Right cardiac atrium (tissue), 5 donors: ENCODE measurements at regions not wholly inside any gene's neighbourhood (a gene's known extent, or its start where the extent isn't known, plus 50 kb on each side); places are given as distances from the start of the nearest gene placed in this dataset.
"Not testable (repeated sequence)": the region's sequence is repeated elsewhere in the genome, so short reads cannot be mapped to it uniquely, and the experiment has no call there.

Source experiments
- ATAC-seq, 2 donors: fragments of 200-7000 bp; cut with Tn5 transposase; one replicate each; pipeline versions ENCODE4 v1.8.0 to v1.9.1; 2020; ENCODE audit warnings: moderate library complexity in 2 of 2, mild to moderate bottlenecking in 1 of 2
- DNase-seq, 3 donors: peaks; one replicate each; pipeline ENCODE4 v3.0.0-alpha.2; 2020
- H3K27ac ChIP-seq: one replicate; pipeline ENCODE4 v1.5.1; 2013; ENCODE audit warnings: mild to moderate bottlenecking, low read length, control low read depth, moderate library complexity
- H3K27me3 ChIP-seq: one replicate; pipeline ENCODE4 v1.6.1; 2013; ENCODE audit not compliant: control insufficient read depth, insufficient read depth
- H3K4me1 ChIP-seq: one replicate; pipeline ENCODE4 v1.6.1; 2013; ENCODE audit warnings: low read length; ENCODE audit not compliant: control insufficient read depth, insufficient read depth
- H3K4me3 ChIP-seq: one replicate; pipeline ENCODE4 v1.5.1; 2013; ENCODE audit warnings: low read length, control low read depth
- H3K9me3 ChIP-seq: one replicate; pipeline ENCODE4 v1.6.1; 2013; ENCODE audit warnings: low read length; ENCODE audit not compliant: control insufficient read depth
- WGBS: extraction: QIAGEN DNeasy Blood & Tissue Kit; methylation state at CpG from one replicate; pipeline ENCODE4 v1.1.7; 2013; 5-methylcytosine and 5-hydroxymethylcytosine counted together
- intact Hi-C, 4 donors: fragments of 100-400 bp; cut with DNase I; formaldehyde crosslinking; loops; one replicate each; pipeline versions ENCODE4 v1.11.0 to v1.14.0; 2022 to 2023
- donor health status: healthy with polysubstance abuse.
- donor health status: DM: no; HTN: yes; CAD: no.
- donor health status: DM: no; HTN: no; CAD: no.
- donor health status: DM: no; HTN: yes; CAD: no; lungs with severe emphysema.
- donor health status: DM: yes; HTN: yes; CAD: no.

- Histone ChIP-seq H3K27me3 (no peaks in the 10 kb centered on the region), H3K4me3 (no peak overlapping the region), H3K27ac (no peak overlapping the region), H3K4me1 (no peaks in the 10 kb centered on the region), H3K9me3 (peaks cover 5% of the 10 kb centered on the region)
- DNase-seq, result no peak
- no peak for ATAC-seq
- 76% methylated on average over 6 of the region's 6 CpGs for WGBS
- intact Hi-C loops, result no loop called here
Observed at GRCh38 chr5:7117961-7118360, 278.0 kb upstream of the ADCY2 start.

- intact Hi-C loops, result no loop called here
Observed at GRCh38 chr5:7131680-7132079, 264.3 kb upstream of the ADCY2 start.

GRCh38 chr5:7146886-7147285 lies 249.1 kb upstream of the ADCY2 start:
- Histone ChIP-seq H3K9me3 (peaks cover 3% of the 10 kb centered on the region), H3K27ac (no peak overlapping the region), H3K4me1 (no peaks in the 10 kb centered on the region), H3K27me3 (no peaks in the 10 kb centered on the region), H3K4me3 (no peak overlapping the region)
- no peak for ATAC-seq
- WGBS, result 65% methylated on average over 1 of the region's 1 CpG
- DNase-seq, result no peak
- intact Hi-C loops, result no loop called here

More at GRCh38 chr5:7131680-7132079, 264.3 kb upstream of the ADCY2 start:
- Histone ChIP-seq H3K27me3 (no peaks in the 10 kb centered on the region), H3K4me1 (no peaks in the 10 kb centered on the region), H3K27ac (no peak overlapping the region), H3K4me3 (no peak overlapping the region), H3K9me3 (peaks cover 2% of the 10 kb centered on the region)
- ATAC-seq (no peak), DNase-seq (no peak)
- 69% methylated on average over 4 of the region's 4 CpGs for WGBS

GRCh38 chr5:7157083-7157482 lies 238.9 kb upstream of the ADCY2 start:
- Histone ChIP-seq H3K27me3 (no peaks in the 10 kb centered on the region), H3K4me3 (no peak overlapping the region), H3K9me3 (no peaks in the 10 kb centered on the region), H3K4me1 (no peaks in the 10 kb centered on the region), H3K27ac (no peak overlapping the region)
- intact Hi-C loops, result no loop called here
- no peak for ATAC-seq
- DNase-seq, result no peak

- H3K9me3 ChIP-seq, result peaks cover 2% of the 10 kb centered on the region
- H3K27ac ChIP-seq, result no peak overlapping the region
- WGBS, result 75% methylated on average over 4 of the region's 4 CpGs
- DNase-seq (no peak), ATAC-seq (no peak)
- intact Hi-C loops, result no loop called here
- H3K27me3 ChIP-seq, result no peaks in the 10 kb centered on the region
- no peaks in the 10 kb centered on the region for H3K4me1 ChIP-seq
- no peak overlapping the region for H3K4me3 ChIP-seq
Observed at GRCh38 chr5:7169240-7169878, 226.6 kb upstream of the ADCY2 start.

- DNase-seq, H3K4me1 ChIP-seq, H3K27me3 ChIP-seq, ATAC-seq, H3K9me3 ChIP-seq, H3K4me3 ChIP-seq, intact Hi-C loops, H3K27ac ChIP-seq: not testable (repeated sequence)
- WGBS, result 59% methylated on average over 16 of the region's 16 CpGs
Observed at GRCh38 chr5:7170785-7171184, 225.2 kb upstream of the ADCY2 start.

- Histone ChIP-seq H3K27ac (no peak overlapping the region), H3K27me3 (no peaks in the 10 kb centered on the region), H3K9me3 (no peaks in the 10 kb centered on the region), H3K4me1 (no peaks in the 10 kb centered on the region), H3K4me3 (no peak overlapping the region)
- WGBS, result 61% methylated on average over 3 of the region's 3 CpGs
- DNase-seq (no peak), ATAC-seq (no peak)
- intact Hi-C loops, result no loop called here
Observed at GRCh38 chr5:7179364-7179763, 216.6 kb upstream of the ADCY2 start.

- ATAC-seq, result no peak
Observed at GRCh38 chr5:7181841-7182240, 214.1 kb upstream of the ADCY2 start.

GRCh38 chr5:7185742-7186141 lies 210.2 kb upstream of the ADCY2 start:
- DNase-seq (no peak), ATAC-seq (no peak)
- Histone ChIP-seq H3K4me1 (no peaks in the 10 kb centered on the region), H3K9me3 (no peaks in the 10 kb centered on the region), H3K27ac (no peak overlapping the region), H3K27me3 (no peaks in the 10 kb centered on the region), H3K4me3 (no peak overlapping the region)
- intact Hi-C loops, result no loop called here
- 79% methylated on average over 7 of the region's 7 CpGs for WGBS

More at GRCh38 chr5:7181841-7182240, 214.1 kb upstream of the ADCY2 start:
- WGBS, result 46% methylated on average over 2 of the region's 2 CpGs
- no peaks in the 10 kb centered on the region for H3K27me3 ChIP-seq
- H3K4me3 ChIP-seq, result no peak overlapping the region
- no peak overlapping the region for H3K27ac ChIP-seq
- H3K9me3 ChIP-seq, result no peaks in the 10 kb centered on the region
- no peaks in the 10 kb centered on the region for H3K4me1 ChIP-seq
- intact Hi-C loops, result no loop called here
- DNase-seq, result no peak

- WGBS, result 54% methylated on average over 3 of the region's 3 CpGs
- intact Hi-C loops, result no loop called here
- no peak for DNase-seq
- Histone ChIP-seq H3K9me3 (peaks cover 2% of the 10 kb centered on the region), H3K4me1 (no peaks in the 10 kb centered on the region), H3K27ac (no peak overlapping the region), H3K27me3 (no peaks in the 10 kb centered on the region), H3K4me3 (no peak overlapping the region)
- ATAC-seq, result no peak
Observed at GRCh38 chr5:7186818-7187217, 209.1 kb upstream of the ADCY2 start.

GRCh38 chr5:7190712-7191250 lies 205.2 kb upstream of the ADCY2 start:
- DNase-seq (no peak), ATAC-seq (no peak)
- 56% methylated on average over 6 of the region's 6 CpGs for WGBS
- peaks cover 2% of the 10 kb centered on the region for H3K9me3 ChIP-seq
- H3K4me3 ChIP-seq, result no peak overlapping the region
- no peaks in the 10 kb centered on the region for H3K27me3 ChIP-seq
- no peaks in the 10 kb centered on the region for H3K4me1 ChIP-seq
- no peak overlapping the region for H3K27ac ChIP-seq
- intact Hi-C loops, result no loop called here

GRCh38 chr5:7192016-7192415 lies 203.9 kb upstream of the ADCY2 start:
- WGBS, result 56% methylated on average over 3 of the region's 3 CpGs
- no peak overlapping the region for H3K27ac ChIP-seq
- DNase-seq (no peak), ATAC-seq (no peak)
- H3K4me1 ChIP-seq, result no peaks in the 10 kb centered on the region
- H3K4me3 ChIP-seq, result no peak overlapping the region
- peaks cover 2% of the 10 kb centered on the region for H3K9me3 ChIP-seq
- intact Hi-C loops, result no loop called here
- no peaks in the 10 kb centered on the region for H3K27me3 ChIP-seq
